Transverse colon (tissue), 4 donors: ENCODE measurements at regions not wholly inside any gene's neighbourhood (a gene's known extent, or its start where the extent isn't known, plus 50 kb on each side); places are given as distances from the start of the nearest gene placed in this dataset.

Source experiments
- DNase-seq: peaks from one replicate; pipeline ENCODE4 v3.0.0-alpha.2; 2019
- H3K27ac ChIP-seq, 4 donors: fragments of 200-600 bp; sonication (generic); 2 replicates each; pipeline ENCODE4 v1.5.1; 2016 to 2018; ENCODE audit warnings: inconsistent platforms in 4 of 4
- H3K27me3 ChIP-seq: fragments of 200-600 bp; sonication (generic); 2 replicates; pipeline ENCODE4 v1.5.1; 2017; ENCODE audit warnings: inconsistent platforms
- H3K36me3 ChIP-seq, 4 donors: fragments of 200-600 bp; sonication (generic); 2 replicates each; pipeline ENCODE4 v1.5.1; 2017 to 2019; ENCODE audit warnings: inconsistent platforms in 4 of 4
- H3K4me1 ChIP-seq, 4 donors: fragments of 200-600 bp; sonication (generic); 2 replicates each; pipeline ENCODE4 v1.5.1; 2017 to 2020; ENCODE audit warnings: inconsistent platforms in 4 of 4
- H3K4me3 ChIP-seq, 4 donors: fragments of 200-600 bp; sonication (generic); 1 replicate in 1 of 4; 2 replicates in 3 of 4; pipeline versions ENCODE4 v1.5.1 to v1.6.1; 2017 to 2019; ENCODE audit warnings: inconsistent platforms in 4 of 4
- H3K9me3 ChIP-seq, 2 donors: fragments of 200-600 bp; sonication (generic); 2 replicates each; pipeline ENCODE4 v1.5.1; 2017 to 2019; ENCODE audit warnings: inconsistent platforms in 2 of 2
- CTCF ChIP-seq, 5 experiments: fragments of 200-600 bp in 3 of 5; fragments of 450-650 bp in 2 of 5; sonication (generic) in 3 of 5; IDR thresholded peaks; 1 replicate in 2 of 5; 2 replicates in 3 of 5; pipeline ENCODE4 v1.5.1; 2016 to 2017; ENCODE audit warnings: antibody characterized with exemption in 5 of 5, inconsistent platforms in 3 of 5, mild to moderate bottlenecking in 2 of 5, moderate library complexity in 1 of 5
- EP300 ChIP-seq: sonication (generic); formaldehyde crosslinking; IDR thresholded peaks from one replicate; pipeline ENCODE4 v1.6.1; 2017; ENCODE audit warnings: antibody characterized with exemption, low read depth
- POLR2A ChIP-seq: fragments of 450-650 bp; IDR thresholded peaks from one replicate; pipeline ENCODE4 v1.6.1; 2016; ENCODE audit warnings: antibody characterized with exemption, mild to moderate bottlenecking, moderate library complexity
- POLR2AphosphoS5 ChIP-seq, 3 donors: sonication (generic); formaldehyde crosslinking; IDR thresholded peaks; one replicate each; pipeline ENCODE4 v1.6.1; 2016; ENCODE audit warnings: antibody characterized with exemption in 3 of 3
- WGBS, 2 donors: methylation state at CpG; one replicate each; pipeline ENCODE4 v1.1.5; 2018; ENCODE audit warnings: low coverage in 1 of 2; 5-methylcytosine and 5-hydroxymethylcytosine counted together
- in situ Hi-C, 4 donors: fragments of 200-750 bp; cut with MboI; loops; one replicate each; pipeline versions ENCODE4 v1.15.0 to v1.15.1; 2017; ENCODE audit warnings: low sequenced_read_pairs in 3 of 4, low pct_ligation_motif_present in 1 of 4, low pct_unique_long_range_greater_than_20kb in 1 of 4
- intact Hi-C: fragments of 100-400 bp; cut with DNase I; formaldehyde crosslinking; loops from one replicate; pipeline ENCODE4 v1.15.1; 2023; ENCODE audit warnings: low total_unique reads

DNA sequence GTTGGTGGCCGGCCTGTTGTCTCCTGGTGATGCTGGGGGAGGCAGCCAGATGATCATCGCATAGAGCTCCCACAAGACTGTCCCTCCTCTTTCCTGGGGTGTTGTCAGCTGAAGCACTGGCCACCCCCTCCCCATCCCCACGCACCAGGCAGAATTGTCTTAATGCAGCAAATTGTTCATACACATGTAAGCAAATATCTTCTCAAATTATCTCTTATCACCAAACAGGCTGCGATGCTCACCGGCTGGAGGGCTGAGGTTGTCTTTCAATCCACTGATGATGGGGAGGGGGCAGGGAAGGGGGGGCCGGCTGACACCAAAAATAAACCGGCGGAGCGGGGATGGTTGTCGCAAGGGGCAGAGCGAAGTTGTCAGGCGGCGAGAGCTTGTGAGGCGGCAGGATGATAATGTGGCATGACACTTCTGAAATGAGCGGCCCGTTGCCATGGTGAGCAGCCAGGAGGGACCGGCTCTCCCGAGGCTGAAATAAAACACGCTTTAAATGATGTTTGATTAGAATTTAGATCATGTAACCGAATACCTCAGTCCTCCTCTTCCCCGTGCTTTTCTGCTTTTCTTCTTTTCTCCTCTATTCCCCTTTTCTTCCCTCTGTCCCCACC, 59.8 kb downstream of the MRM1 start:
- peaks cover 0 to 10% (median 9%) of the 10 kb centered on the region in 4 donors for H3K4me1 ChIP-seq
- TF ChIP-seq CTCF (IDR thresholded peaks at IDR 0.05) (no peak), POLR2A (no peak), POLR2AphosphoS5 (IDR thresholded peaks at IDR 0.05) (no peak), EP300 (no peak)
- 61 to 68% methylated on average over 15 to 21 of the region's 21 CpGs for WGBS, 2 donors
- H3K27ac ChIP-seq: no peak overlapping the region
- H3K36me3 ChIP-seq: no peaks in the 10 kb centered on the region
- peaks cover 27% of the 10 kb centered on the region for H3K27me3 ChIP-seq
- in situ Hi-C loops (no loop called here), intact Hi-C loops (no loop called here)
- DNase-seq: no peak
- H3K4me3 ChIP-seq: no peak overlapping the region
- no peaks in the 10 kb centered on the region for H3K9me3 ChIP-seq

GRCh38 chr17:36661688-36662087, 60.3 kb downstream of the MRM1 start:
- Histone ChIP-seq H3K4me1 (peaks cover 0 to 10% (median 9%) of the 10 kb centered on the region in 4 donors), H3K27me3 (peaks cover 22% of the 10 kb centered on the region), H3K27ac (no peak overlapping the region), H3K9me3 (no peaks in the 10 kb centered on the region), H3K36me3 (no peaks in the 10 kb centered on the region), H3K4me3 (no peak overlapping the region)
- no peak for TF ChIP-seq EP300
- TF ChIP-seq POLR2A: no peak
- no peak for TF ChIP-seq CTCF (IDR thresholded peaks at IDR 0.05)
- no peak for TF ChIP-seq POLR2AphosphoS5 (IDR thresholded peaks at IDR 0.05)
- WGBS, 2 donors: 83 to 100% methylated on average over 3 to 9 of the region's 9 CpGs
- no peak for DNase-seq
- intact Hi-C loops (no loop called here), in situ Hi-C loops (no loop called here)

- Histone ChIP-seq H3K4me3 (no peak overlapping the region), H3K4me1 (no peaks in the 10 kb centered on the region), H3K27me3 (no peaks in the 10 kb centered on the region), H3K36me3 (no peaks in the 10 kb centered on the region), H3K27ac (no peak overlapping the region), H3K9me3 (no peaks in the 10 kb centered on the region)
- WGBS, 2 donors: 20 to 61% methylated on average over 1 to 11 of the region's 11 CpGs
- intact Hi-C loops (no loop called here), in situ Hi-C loops (no loop called here)
- TF ChIP-seq POLR2A (no peak), POLR2AphosphoS5 (IDR thresholded peaks at IDR 0.05) (no peak), EP300 (no peak), CTCF (IDR thresholded peaks at IDR 0.05) (no peak)
- no peak for DNase-seq
Measured at GRCh38 chr17:36665417-36665816, 64.0 kb downstream of the MRM1 start.

DNA sequence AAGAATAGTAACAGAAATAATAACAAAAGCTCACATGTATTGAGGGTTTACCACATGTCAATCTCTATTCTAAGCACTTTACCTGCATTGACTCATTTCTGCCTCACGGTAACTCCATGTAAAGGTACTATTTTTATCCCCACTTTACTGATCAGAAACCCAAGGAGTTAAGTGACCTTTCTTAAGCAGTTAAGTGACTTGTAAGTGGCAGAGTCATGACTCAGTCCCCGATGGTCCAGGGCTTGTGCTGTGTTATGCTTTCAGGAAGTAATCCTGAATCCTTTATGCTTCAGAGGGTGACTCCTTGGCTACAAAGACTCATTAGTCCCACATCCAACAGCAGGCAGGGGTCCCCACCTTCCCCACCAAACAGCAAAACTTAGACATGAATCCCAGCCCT, 66.5 kb downstream of the MRM1 start:
- no peak for TF ChIP-seq EP300
- no peak for TF ChIP-seq POLR2AphosphoS5 (IDR thresholded peaks at IDR 0.05)
- no peak for TF ChIP-seq POLR2A
- TF ChIP-seq CTCF (IDR thresholded peaks at IDR 0.05): no peak
- no peaks in the 10 kb centered on the region for H3K36me3 ChIP-seq
- in situ Hi-C loops: no loop called here
- H3K27me3 ChIP-seq: no peaks in the 10 kb centered on the region
- no peak overlapping the region for H3K4me3 ChIP-seq
- no peaks in the 10 kb centered on the region for H3K9me3 ChIP-seq
- intact Hi-C loops: no loop called here
- 59 to 83% methylated on average over 1 to 2 of the region's 2 CpGs for WGBS, 2 donors
- H3K27ac ChIP-seq: no peak overlapping the region
- DNase-seq: no peak
- no peaks in the 10 kb centered on the region for H3K4me1 ChIP-seq
